Keratinocyte (primary cell): ENCODE measurements at regions not wholly inside any gene's neighbourhood (a gene's known extent, or its start where the extent isn't known, plus 50 kb on each side); places are given as distances from the start of the nearest gene placed in this dataset.
"Not testable (repeated sequence)": the region's sequence is repeated elsewhere in the genome, so short reads cannot be mapped to it uniquely, and the experiment has no call there.

ENCODE experiments used
- CTCF ChIP-seq, 3 experiments: IDR thresholded peaks in 1 of 3; conservative IDR thresholded peaks in 1 of 3; optimal IDR thresholded peaks in 1 of 3; 2 replicates in 2 of 3; 3 replicates in 1 of 3; pipeline versions ENCODE3 to v1.5.1; 2011; ENCODE audit warnings: low read length in 3 of 3, mild to moderate bottlenecking in 3 of 3, moderate library complexity in 2 of 3, control low read depth in 1 of 3, inconsistent platforms in 1 of 3; ENCODE audit not compliant: insufficient read depth in 2 of 3; ENCODE audit errors: extremely low read depth in 1 of 3
- EZH2 ChIP-seq: IDR thresholded peaks from one replicate; pipeline ENCODE4 v1.6.1; 2012; ENCODE audit warnings: inconsistent platforms, mild to moderate bottlenecking, low read length, moderate library complexity

- not testable (repeated sequence) for TF ChIP-seq CTCF (optimal IDR thresholded peaks at IDR 0.05 in 1 of 3, IDR thresholded peaks at IDR 0.05 in 1 of 3, conservative IDR thresholded peaks at IDR 0.05 in 1 of 3; ENCODE audit: extremely low read depth in 1 of 3, insufficient read depth in 2 of 3, low read length in 3 of 3); EZH2
Measured at GRCh38 chr1:146640671-146641070, 297.5 kb upstream of the NBPF12 start.
